ENCODE measurements at regions not wholly inside any gene's neighbourhood (a gene's known extent, or its start where the extent isn't known, plus 50 kb on each side); places are given as distances from the start of the nearest gene placed in this dataset.

DNA sequence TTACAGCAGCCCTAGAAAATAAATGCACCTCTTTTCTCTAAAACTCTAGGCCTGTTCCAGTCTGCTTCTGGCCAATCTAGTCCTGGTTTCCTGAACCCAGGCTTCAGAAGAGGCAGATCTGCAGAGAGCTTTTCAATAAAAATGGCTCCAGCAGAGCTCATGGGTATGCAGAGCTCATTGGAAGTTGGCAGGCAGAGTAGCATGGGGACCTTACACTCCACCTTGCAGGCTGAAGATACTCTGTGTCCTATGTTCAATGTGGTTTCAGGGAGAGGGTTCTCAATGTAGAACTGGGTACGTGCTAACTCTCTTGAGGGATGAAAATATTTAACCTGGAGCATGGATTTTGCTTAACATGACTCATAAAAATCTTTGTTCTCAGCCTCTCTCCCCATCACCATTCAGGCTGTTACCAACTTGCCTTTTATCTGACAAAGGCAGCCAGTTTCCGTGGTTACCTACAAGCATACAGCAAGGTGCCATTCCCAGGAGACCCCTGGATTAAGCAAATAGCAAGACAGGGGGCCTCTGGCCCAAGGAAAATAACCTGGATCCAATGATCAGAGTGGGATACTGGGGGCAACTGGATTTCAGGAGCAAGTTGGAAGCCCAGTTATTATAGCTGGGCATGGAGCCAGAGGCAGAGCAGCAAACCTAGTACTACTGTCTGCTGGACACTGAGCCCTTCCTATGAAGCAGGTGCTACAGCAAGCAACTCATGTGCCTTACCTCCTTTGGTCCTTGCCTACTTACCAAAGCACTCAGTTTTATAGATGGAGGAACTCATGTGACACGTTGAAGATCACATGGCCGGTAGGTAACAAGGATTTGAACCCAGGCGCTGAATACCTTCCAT is 98.2 kb upstream of the DHX40 start (continued):
- TF ChIP-seq SPEN (CRISPR knock-in tag; IDR thresholded peaks at IDR 0.05; ENCODE audit: low read depth) (0 out of 2 replicates have a peak, but pooled peaks have one; percentile 12), ETV6 (CRISPR knock-in tag; conservative IDR thresholded peaks at IDR 0.05) (no peak), ZNF292 (CRISPR knock-in tag; IDR thresholded peaks at IDR 0.05; ENCODE audit: borderline replicate concordance, low read depth) (no peak), RFX1 (IDR thresholded peaks at IDR 0.05) (peak; percentile 48; the same call in 1 of the 2 replicates), JUN (CRISPR knock-in tag; IDR thresholded peaks at IDR 0.05) (no peak; the same call in 1 of the 2 replicates), RBFOX2 (IDR thresholded peaks at IDR 0.05; ENCODE audit: low read depth, low read length) (no peak), HNF4A (CRISPR knock-in tag; IDR thresholded peaks at IDR 0.05) (no peak), ZNF337 (CRISPR knock-in tag; IDR thresholded peaks at IDR 0.05; ENCODE audit: borderline replicate concordance, low read depth) (no peak), ZNF10 (CRISPR knock-in tag; IDR thresholded peaks at IDR 0.05; ENCODE audit: borderline replicate concordance, low read depth) (no peak), ZSCAN22 (CRISPR knock-in tag; IDR thresholded peaks at IDR 0.05) (no peak), KDM1A (CRISPR knock-in tag; IDR thresholded peaks at IDR 0.05) (no peak), XBP1 (CRISPR knock-in tag; IDR thresholded peaks at IDR 0.05) (no peak)
- TF ChIP-seq, protein P1, sequence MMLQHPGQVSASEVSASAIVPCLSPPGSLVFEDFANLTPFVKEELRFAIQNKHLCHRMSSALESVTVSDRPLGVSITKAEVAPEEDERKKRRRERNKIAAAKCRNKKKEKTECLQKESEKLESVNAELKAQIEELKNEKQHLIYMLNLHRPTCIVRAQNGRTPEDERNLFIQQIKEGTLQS (CRISPR knock-in tag; IDR thresholded peaks at IDR 0.05): no peak
- TF ChIP-seq, protein P2, sequence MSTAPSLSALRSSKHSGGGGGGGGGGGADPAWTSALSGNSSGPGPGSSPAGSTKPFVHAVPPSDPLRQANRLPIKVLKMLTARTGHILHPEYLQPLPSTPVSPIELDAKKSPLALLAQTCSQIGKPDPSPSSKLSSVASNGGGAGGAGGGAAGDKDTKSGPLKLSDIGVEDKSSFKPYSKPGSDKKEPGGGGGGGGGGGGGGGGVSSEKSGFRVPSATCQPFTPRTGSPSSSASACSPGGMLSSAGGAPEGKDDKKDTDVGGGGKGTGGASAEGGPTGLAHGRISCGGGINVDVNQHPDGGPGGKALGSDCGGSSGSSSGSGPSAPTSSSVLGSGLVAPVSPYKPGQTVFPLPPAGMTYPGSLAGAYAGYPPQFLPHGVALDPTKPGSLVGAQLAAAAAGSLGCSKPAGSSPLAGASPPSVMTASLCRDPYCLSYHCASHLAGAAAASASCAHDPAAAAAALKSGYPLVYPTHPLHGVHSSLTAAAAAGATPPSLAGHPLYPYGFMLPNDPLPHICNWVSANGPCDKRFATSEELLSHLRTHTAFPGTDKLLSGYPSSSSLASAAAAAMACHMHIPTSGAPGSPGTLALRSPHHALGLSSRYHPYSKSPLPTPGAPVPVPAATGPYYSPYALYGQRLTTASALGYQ (CRISPR knock-in tag; IDR thresholded peaks at IDR 0.05): no peak
- TF ChIP-seq, protein P3, sequence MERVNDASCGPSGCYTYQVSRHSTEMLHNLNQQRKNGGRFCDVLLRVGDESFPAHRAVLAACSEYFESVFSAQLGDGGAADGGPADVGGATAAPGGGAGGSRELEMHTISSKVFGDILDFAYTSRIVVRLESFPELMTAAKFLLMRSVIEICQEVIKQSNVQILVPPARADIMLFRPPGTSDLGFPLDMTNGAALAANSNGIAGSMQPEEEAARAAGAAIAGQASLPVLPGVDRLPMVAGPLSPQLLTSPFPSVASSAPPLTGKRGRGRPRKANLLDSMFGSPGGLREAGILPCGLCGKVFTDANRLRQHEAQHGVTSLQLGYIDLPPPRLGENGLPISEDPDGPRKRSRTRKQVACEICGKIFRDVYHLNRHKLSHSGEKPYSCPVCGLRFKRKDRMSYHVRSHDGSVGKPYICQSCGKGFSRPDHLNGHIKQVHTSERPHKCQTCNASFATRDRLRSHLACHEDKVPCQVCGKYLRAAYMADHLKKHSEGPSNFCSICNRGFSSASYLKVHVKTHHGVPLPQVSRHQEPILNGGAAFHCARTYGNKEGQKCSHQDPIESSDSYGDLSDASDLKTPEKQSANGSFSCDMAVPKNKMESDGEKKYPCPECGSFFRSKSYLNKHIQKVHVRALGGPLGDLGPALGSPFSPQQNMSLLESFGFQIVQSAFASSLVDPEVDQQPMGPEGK (CRISPR knock-in tag; IDR thresholded peaks at IDR 0.05): no peak
- TF ChIP-seq, protein P4, sequence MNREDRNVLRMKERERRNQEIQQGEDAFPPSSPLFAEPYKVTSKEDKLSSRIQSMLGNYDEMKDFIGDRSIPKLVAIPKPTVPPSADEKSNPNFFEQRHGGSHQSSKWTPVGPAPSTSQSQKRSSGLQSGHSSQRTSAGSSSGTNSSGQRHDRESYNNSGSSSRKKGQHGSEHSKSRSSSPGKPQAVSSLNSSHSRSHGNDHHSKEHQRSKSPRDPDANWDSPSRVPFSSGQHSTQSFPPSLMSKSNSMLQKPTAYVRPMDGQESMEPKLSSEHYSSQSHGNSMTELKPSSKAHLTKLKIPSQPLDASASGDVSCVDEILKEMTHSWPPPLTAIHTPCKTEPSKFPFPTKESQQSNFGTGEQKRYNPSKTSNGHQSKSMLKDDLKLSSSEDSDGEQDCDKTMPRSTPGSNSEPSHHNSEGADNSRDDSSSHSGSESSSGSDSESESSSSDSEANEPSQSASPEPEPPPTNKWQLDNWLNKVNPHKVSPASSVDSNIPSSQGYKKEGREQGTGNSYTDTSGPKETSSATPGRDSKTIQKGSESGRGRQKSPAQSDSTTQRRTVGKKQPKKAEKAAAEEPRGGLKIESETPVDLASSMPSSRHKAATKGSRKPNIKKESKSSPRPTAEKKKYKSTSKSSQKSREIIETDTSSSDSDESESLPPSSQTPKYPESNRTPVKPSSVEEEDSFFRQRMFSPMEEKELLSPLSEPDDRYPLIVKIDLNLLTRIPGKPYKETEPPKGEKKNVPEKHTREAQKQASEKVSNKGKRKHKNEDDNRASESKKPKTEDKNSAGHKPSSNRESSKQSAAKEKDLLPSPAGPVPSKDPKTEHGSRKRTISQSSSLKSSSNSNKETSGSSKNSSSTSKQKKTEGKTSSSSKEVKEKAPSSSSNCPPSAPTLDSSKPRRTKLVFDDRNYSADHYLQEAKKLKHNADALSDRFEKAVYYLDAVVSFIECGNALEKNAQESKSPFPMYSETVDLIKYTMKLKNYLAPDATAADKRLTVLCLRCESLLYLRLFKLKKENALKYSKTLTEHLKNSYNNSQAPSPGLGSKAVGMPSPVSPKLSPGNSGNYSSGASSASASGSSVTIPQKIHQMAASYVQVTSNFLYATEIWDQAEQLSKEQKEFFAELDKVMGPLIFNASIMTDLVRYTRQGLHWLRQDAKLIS (CRISPR knock-in tag; IDR thresholded peaks at IDR 0.05): no peak
- TF ChIP-seq, protein P5, sequence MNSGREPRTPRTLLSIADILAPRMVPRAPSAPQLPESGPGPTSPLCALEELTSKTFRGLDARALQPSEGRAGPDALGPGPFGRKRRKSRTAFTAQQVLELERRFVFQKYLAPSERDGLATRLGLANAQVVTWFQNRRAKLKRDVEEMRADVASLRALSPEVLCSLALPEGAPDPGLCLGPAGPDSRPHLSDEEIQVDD (CRISPR knock-in tag; IDR thresholded peaks at IDR 0.05; ENCODE audit: borderline replicate concordance): no peak
